GM21717 (cell line): ENCODE measurements at regions not wholly inside any gene's neighbourhood (a gene's known extent, or its start where the extent isn't known, plus 50 kb on each side); places are given as distances from the start of the nearest gene placed in this dataset.
"Not testable (repeated sequence)": the region's sequence is repeated elsewhere in the genome, so short reads cannot be mapped to it uniquely, and the experiment has no call there.

ENCODE experiments used
- ATAC-seq: cut with Tn5 transposase; IDR thresholded peaks from one replicate; pipeline ENCODE4 v1.9.1; 2021; ENCODE audit warnings: mild to moderate bottlenecking, moderate library complexity; ENCODE audit not compliant: unreplicated experiment

DNA sequence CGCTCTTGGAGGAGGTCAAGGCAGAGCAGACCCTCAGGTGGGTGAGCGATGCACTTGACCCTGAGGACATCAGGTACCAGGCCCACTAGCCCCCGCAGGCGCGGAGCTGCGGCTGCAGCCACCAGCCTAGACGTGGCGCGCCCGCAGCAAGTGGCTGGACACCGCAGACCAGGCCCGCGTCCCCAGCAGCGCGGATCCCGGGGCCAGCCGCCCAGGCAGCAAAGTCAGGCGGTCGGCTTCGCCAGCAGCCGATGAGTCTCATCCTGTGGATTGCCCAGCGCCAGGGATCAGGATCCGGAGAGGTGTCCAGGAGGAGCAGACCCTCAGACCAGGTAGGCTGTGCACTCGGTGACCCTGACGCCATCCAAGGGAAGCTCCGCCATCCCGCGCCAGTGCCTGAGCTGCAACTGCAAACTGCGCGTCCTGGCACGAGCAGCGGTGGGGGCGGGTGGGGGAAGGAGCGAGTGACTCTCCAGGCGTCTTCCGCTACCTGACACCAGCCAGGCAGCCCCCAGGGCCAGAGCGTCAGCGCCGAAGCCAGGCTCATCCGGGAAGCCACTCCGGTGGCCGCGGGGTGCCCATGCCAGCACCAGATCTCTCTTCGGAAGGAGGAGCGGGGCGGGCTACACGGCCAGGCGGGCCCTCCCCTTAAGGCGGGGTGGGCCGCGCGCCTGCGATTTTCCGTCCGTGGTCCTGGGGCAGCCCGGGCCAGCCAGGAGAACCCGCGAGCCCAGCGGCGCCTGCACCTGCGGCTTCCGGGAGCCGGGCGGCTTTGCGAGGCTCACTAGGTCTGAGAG is 92.6 kb upstream of the THOC3 start:
- not testable (repeated sequence) for ATAC-seq

DNA sequence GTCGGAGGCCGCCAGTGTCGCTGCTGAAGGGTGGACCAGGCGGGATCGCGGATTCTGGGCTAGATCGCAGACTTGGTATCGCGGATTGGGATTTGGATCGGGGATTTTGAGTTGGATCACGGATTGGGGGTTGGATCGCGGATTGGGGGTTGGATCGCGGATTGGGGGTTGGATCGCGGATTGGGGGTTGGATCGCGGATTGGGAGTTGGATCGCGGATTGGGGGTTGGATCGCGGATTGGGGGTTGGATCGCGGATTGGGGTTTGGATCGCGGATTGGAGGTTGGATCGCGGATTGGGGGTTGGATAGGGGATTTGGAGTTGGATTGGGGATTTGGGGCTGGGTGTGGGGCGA is 93.1 kb upstream of the THOC3 start:
- ATAC-seq: not testable (repeated sequence)

DNA sequence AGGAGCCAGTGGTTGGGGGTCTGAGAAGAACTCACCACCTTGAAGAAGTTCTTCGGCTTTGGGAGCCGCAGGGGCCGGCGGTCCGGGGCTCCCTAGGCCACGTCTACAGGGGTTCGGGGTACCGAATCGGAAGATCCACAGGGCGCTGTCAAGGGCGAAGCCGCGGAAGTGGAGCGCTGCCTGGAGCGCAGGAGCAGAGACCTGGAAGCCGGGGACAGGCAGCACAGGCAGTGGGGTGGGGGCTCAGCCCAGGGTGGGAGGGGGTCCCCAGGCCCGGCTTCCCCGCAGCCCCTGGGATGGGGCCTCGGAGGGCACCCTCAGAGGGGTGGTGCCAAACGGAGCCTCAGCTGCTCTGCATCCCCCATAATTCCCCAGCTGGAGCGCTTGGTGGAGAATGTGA is 93.5 kb upstream of the THOC3 start:
- ATAC-seq: not testable (repeated sequence)

DNA sequence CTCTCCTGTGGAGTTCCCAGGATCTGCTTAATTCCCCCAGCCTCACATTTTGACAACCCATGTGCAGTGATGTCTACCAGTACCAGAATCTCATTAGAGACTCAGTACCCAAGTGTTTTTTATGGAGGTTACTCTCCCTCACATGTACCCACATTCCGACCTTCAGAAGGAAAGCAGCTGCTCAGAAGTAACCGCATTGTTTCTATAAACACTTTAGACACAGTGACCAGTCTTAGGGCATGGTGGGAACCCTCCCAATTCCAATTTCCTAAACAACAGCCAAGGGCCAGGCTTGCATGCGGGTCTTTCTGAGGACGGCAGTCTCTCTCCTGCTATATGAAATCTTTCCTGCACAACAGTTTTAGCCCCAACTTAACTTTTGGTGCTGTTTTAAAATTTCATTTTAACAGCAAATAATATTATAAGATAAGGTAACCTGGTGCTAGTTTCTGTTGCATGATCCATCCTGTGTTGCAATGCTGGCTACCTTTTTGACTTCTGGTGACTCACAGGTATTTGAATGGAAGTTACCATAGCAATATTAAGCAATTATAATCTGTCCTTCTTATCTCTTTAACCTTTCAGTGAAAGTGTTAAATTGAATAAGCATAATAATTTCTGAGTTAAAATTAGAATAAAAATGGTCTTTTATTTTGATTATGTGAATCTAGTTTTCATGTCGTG is 98.3 kb upstream of the THOC3 start:
- ATAC-seq: not testable (repeated sequence)

DNA sequence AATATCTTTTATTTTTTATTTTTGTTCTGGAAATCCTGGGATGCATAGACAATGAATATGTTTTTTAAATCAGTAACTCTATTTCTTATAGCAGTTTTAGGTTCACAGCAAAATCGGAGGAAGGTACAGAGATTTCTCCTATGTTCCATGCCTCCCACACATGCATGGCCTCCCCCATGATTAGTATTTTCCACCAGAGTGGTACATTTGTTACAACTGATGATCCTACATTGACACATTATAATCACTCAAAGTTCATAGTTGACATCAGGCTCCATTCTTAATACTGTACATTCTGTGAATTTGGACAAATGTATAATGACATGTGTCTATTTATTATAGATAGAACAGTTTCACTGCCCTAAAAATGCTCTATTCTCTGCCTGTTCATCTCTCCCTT is 99.0 kb upstream of the THOC3 start:
- ATAC-seq: not testable (repeated sequence)

DNA sequence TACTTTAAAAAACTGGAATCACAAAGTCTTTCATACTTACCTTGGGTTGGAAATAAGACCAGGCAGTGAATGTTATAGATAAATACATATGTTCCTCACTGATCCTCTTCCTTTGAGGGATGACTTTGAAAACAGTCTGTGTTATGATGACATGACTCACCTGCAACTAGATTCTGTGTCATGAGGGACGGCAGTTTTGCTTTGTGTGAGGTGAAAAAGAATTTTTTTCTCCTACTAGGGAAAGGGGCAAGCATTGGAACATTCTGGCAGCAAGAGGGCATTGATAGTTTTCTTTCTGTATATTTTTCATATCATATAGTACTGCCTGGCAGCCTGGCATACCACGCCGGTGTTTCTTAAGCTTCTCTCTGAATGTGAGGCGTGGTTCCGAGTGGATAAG is 99.8 kb upstream of the THOC3 start:
- ATAC-seq: not testable (repeated sequence)

DNA sequence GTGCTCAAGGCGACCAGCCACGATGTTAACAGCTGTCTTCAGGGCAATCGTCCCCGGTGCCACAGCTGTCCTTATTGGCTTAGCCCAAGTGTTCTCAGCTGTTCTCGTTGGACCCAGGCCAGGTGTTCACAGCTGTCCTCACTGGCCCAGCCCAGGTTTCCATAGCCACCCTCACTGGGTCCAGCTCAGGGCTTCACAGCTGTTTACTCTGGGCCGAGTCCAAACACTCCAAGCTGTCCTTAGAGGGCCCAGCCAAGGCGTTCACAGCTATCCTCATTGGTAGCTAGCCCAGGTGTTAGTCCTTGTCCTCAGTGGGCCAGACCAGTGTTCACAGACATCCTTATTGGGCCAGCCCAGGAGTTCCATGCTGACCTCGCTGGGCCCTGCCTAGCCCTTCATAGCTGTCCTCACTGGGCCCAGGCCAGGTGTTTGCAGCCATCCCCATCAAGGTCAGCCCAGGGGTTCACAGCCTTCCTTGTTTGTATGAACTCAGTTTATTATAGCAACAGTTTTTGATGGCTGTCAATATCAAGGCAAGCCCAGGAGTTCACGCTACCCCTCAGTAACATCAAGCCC is 106.0 kb upstream of the THOC3 start:
- not testable (repeated sequence) for ATAC-seq

DNA sequence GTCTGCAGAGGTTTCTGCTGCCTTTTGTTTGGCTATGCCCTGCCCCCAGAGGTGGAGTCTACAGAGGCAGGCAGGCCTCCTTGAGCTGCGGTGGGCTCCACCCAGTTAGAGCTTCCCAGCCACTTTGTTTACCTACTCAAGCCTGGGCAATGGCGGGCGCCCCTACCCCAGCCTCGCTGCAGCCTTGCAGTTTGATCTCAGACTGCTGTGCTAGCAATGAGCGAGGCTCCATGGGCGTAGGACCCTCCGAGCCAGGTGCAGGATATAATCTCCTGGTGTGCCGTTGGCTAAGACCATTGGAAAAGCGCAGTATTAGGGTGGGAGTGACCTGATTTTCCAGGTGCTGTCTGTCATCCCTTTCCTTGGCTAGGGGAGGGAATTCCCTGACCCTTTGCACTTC is 115.6 kb upstream of the THOC3 start:
- ATAC-seq: not testable (repeated sequence)

DNA sequence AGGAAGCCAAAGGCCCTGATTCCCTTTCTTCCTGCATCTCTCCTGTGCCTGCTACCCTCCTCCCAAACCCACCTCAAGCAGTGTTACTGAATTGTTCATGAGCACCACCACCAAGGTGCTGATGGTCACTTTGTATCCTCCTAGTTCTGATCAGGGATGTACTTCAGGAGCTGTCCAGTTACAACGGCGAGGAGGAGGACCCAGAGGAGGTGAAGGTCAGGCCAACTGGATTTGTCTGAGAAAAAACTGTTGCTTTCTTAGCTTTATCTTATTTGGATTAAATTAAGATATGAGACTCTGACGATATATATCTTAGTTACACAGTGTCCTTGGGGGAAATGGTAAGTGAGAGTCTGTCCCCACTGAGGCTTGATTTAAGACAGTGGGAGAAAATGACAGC is 135.0 kb upstream of the THOC3 start:
- ATAC-seq: not testable (repeated sequence)

DNA sequence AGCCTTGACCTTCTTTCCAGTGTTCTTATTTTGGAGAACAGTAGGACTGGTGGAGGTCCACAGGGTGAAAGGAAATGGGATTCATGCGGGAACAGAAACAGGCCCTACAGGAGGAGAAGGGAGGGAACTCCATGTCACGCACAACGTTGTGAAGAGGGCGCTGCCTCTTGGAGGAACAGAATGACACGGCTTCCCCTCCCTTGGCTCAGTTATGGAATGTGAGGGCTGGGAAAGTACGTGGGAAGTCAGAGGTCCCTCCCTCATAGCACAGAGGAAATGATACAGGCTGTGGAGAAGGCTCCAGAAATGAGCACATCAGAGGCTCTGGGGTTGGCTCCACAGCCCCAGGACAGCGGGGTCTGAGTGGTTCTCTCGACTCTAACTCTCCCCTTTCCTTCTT is 125.3 kb upstream of the SIMC1 start:
- ATAC-seq: not testable (repeated sequence)

DNA sequence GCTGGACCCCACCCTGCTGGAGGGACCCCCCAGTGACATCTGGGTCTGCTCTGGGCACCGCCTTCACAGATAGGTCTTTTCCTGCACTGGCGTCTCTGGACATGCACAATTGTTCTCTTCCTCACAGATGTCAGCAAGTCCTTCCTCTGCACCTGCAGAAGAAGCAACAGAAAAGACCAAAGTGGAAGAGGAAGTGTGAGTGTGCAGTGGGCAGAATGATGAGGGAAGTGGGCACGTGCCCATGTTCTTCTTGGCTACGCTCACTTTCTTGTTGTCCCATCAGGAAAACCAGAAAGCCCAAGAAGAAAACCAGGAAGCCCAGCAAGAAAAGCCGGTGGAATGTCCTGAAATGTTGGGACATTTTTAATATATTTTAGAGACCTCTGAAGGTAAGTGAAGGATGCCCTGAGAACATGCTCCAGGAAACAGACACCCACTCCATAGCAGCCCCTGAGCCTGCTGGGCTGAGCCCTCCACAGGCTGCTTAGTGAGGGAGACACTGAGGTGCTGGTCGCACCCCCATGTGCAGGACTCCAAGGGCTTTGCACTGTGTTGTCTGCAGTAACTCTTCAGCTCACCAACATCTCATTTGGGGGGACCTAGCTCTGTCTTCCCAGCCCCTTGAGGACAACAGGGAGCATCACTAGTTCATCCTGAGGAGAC is 124.4 kb upstream of the SIMC1 start:
- not testable (repeated sequence) for ATAC-seq

DNA sequence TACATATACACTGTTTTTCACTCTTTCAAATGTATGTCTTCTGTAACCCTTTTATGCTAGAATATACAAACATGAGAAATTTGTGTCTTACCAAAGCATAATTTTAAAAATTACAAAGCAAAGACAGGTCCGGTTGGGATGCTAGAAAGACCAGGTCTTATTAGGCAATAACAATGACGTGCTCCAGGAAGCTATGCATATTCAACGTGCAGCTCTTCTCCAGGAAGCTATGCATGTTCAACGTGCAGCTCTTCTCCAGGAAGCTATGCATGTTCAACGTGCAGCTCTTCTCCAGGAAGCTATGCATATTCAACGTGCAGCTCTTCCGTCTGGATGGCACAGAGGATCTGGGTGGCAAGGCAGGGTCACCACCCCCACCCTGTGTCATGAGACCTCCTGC is 123.4 kb upstream of the SIMC1 start:
- not testable (repeated sequence) for ATAC-seq

DNA sequence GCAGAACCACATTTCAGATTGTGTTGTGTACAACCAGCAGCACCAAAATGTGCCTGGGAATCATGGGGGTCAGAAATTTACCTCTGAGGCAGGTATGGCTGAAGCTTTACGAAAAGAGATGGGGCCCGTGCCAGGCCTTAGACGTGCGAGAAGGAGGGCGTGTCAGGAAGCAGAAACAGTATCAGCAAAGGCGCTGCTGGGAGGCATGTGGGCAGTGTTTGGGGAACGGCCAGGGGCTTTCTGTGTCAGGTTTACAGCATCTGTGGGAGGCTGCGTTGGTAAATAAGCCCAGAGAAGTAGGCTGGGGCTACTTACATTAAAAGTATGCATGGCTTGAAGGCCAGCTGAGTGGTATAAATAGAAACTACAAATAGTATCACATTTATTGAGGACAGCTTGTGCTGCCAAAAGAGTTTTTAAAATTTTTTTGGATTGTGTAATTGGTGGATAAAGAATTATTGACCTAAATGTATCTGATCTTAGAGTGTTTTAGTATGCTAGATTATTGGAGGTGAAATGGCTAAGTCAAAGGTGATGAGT is 120.5 kb upstream of the SIMC1 start:
- not testable (repeated sequence) for ATAC-seq

DNA sequence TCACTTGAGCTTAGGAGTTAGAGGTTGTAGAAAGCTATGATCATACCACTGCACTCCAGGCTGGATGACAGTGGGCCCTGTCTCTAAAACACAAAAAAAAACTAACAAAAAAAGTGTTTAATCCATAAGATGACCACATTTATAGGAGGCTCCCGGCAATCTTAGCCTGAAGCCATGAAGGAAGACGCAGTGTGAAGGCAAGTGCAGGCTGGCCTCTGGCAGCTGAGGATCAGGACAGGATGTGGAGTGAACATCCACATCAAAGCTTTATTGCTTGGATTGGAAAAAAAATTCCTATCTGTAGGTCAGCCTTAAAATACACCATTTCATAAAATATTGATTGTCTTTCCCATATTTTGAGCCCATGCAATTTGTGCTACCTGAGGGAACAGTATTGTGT is 115.9 kb upstream of the SIMC1 start:
- not testable (repeated sequence) for ATAC-seq

DNA sequence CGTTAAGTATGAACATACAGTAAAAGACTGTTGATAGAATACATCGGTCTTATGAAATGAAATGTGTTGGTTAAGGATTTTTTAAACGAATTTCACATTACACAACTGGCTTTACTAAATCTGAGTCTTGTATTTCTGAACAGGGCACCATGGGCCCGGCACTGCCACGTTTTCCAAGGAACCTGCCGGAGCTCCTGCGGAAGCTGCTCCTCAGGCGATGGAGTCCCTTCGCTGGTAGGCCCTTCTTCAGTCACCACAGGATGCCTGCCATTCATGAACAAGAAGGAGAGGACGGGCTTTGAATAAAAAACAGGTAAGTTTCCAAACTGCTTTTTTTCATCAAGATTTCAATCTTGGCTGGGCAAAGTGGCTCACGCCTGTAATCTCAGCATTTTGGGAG is 114.1 kb upstream of the SIMC1 start:
- ATAC-seq: not testable (repeated sequence)

DNA sequence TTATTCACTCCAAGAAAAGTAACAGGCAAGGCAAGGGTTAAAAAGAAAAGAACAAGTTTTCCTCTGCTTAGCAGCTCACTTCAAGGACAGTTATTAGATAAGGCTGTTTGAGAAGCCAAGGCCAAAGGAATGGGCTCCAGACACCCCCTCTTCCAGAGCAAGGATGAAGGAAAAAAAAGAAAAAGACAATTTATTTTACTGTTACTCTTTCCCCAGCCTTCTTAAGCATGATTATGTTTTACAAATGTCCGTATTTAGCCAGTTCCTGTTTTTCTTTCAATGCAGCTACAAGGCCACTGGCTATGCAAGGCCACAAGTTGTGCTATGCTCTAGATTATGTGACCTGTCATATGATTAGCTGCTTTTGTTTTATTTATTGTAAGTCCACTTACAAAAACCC is 106.5 kb upstream of the SIMC1 start:
- ATAC-seq: no peak

DNA sequence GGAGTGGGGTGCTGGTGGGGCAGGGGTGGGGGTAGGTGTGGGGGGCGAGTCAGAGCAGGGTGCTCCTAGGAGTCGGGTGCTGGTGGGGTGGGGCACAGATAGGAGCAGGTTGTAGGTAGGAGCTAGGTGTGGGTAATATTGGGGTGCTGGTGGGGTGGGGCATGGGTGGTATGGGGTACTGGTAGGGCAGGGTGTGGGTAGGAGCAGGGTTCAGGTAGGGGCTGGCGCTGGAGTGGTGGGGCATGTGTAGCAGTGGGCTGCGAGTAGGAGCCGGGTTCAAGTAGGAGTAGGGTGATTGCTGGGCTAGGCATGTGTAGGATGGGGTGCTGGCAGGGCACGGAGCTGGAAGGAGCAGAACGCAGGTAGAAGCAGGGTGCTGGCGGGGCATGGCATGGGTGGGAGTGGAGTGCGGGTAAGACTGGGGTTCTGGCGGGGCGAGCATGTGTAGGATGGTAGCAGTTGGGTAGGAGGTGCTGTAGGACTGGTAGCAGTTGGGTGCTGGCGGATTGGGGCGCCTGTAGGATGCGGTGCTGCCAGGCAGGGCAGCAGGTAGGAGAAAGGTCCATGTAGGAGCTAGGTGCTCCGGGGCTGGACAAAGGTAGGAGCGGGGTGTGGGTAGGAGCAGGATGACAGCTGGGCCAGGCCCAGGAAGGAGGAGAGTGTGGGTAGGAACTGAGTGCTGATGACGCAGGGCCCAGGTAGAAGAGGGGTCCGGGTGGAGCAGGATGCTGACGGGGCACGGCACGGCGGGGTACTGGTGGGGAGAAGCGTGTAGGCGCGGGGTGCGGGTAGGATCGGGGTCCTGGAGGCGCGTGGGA is 105.5 kb upstream of the SIMC1 start:
- ATAC-seq: no peak

DNA sequence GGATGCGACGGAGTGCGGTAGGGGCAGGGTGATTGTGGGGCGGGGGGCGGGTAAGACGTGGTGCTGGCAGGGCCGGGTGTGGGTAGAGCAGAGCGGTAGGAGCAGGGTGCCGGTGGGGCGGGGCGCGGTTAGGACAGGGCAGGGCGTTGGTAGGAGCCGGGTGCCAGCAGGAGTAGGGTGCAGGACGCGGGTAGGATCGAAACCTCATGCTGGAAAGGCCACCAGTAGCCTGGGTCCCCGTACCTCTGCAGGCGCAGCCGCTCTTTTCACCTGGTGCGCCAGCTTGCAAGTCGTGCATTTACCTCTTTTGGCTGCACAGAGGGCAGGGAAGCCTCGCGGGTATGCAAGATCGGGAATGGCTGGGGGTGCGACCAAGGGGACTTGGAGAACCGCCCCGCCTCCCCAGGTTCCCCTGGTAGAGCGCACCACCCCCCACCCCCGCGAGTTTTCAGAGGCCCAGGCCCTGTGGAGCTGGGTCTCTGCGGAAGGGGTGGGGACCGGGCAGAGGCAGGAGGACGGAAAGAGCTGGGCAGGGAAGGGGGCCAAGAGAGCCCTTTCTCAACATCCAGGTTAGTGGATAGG is 104.8 kb upstream of the SIMC1 start:
- no peak for ATAC-seq

DNA sequence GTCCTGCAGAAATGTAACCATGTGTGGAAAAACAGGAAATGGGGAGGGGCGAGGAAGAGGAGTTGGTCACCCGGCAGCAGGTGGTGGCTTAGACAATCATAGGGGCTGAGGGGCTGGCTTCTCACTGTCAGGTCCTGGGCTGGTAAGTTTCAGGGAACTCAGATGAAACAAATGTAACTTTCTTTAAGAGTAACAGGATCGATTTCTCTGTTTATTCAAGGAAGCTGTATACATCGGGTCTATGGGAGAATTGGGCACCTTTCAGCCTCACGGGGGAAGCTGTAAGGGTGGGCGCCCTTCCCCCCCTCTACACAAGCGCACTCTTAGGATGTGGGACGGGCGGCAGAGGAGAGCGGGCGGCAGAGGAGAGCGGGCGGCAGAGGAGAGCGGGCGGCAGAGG is 104.3 kb upstream of the SIMC1 start:
- ATAC-seq: no peak
